Hematopoietic multipotent progenitor cell treated with erythropoietin and hydrocortisone succinate and interleukin-3 and kit ligand, for 4 days (in vitro differentiated cells): ENCODE measurements at regions not wholly inside any gene's neighbourhood (a gene's known extent, or its start where the extent isn't known, plus 50 kb on each side); places are given as distances from the start of the nearest gene placed in this dataset.
"Not testable (repeated sequence)": the region's sequence is repeated elsewhere in the genome, so short reads cannot be mapped to it uniquely, and the experiment has no call there.

ENCODE experiments used
- DNase-seq: peaks from one replicate; pipeline ENCODE4 v3.0.0-alpha.2; 2015

- DNase-seq, result no peak
These were observed 164.3 kb upstream of the PODXL start for GRCh38 chr7:131720703-131721102.

- DNase-seq, result no peak
These were observed 160.8 kb upstream of the PODXL start for GRCh38 chr7:131717181-131717580.

DNA sequence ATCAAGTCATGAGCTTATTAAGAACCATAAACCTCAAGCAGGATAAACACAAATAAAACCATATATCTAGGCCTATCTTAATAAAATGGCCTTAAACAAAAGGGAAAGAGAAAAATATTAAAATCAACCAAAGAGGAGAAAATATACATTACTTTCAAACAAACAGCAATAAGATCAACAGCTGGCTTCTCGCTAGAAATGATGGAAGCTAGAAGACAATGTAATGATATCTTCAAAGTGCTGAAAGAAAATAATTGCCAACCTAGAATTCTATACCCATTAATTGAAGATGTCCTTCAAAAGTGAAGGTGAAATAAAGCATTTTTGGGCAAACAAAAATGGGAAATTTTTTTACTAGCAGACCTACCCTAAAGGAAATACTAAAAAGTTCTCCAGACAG, 142.9 kb upstream of the PODXL start:
- DNase-seq, result no peak

GRCh38 chr7:131692131-131692960, 135.9 kb upstream of the PODXL start:
- DNase-seq, result peak; percentile 72

DNA sequence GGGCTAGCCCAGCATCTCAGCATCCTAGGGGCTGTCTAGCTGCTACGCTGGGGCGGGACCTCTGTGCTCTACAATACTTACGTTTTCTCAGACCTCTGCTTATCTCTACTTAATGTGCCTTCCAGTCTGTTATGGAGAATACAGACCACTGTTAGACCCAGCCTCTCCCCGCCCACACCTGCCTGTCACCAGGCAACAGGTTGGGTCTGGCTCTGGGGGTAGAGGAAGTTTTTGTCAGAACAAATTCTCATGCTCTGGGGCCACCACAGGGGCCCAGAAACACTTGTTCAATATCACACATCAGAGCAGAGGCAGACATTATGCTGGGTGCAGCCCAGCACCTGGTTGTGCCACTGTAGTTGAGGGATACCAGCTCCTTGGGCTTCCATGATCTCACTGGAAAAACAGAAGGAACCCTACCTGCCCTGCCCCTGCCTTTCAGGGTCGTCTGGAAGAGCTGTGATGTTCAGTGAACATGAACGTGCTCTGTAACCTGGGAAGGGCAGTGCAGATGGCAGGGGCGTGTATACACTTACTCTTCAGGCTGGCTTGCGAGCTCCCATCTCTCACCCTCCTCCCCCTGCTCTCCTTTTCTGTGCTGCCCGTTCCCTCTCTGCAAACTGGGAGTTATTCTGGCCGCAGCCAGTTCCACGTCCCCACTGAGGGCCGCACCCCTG, 135.2 kb upstream of the PODXL start:
- DNase-seq, result no peak

- no peak for DNase-seq
These were observed 134.0 kb upstream of the PODXL start for GRCh38 chr7:131690441-131690840.

GRCh38 chr7:131689662-131690234, 133.3 kb upstream of the PODXL start:
- DNase-seq, result no peak

GRCh38 chr7:131688738-131689661, 132.6 kb upstream of the PODXL start:
- DNase-seq, result peak; percentile 74

DNA sequence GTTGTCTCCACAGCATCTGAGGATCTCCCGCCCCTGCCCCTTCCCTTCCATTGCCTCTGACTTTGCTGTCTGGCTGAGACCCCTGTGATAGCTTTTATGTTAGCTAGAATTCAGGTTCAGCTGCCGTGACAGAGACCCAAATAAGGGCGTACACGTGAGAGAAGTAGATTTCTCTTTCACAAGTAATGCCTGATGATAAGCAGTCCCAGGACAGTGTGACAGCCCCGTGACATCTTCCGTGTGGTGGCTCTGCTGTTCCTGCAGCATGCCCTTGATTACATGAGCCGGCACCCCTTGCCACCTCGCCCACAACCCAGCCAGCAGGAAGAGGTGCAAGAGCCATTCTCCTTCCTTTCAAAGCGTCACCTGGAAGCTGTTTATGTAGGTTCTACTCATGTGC, 130.9 kb upstream of the PODXL start:
- no peak for DNase-seq

- DNase-seq, result no peak
These were observed 130.4 kb upstream of the PODXL start for GRCh38 chr7:131686833-131687232.

DNA sequence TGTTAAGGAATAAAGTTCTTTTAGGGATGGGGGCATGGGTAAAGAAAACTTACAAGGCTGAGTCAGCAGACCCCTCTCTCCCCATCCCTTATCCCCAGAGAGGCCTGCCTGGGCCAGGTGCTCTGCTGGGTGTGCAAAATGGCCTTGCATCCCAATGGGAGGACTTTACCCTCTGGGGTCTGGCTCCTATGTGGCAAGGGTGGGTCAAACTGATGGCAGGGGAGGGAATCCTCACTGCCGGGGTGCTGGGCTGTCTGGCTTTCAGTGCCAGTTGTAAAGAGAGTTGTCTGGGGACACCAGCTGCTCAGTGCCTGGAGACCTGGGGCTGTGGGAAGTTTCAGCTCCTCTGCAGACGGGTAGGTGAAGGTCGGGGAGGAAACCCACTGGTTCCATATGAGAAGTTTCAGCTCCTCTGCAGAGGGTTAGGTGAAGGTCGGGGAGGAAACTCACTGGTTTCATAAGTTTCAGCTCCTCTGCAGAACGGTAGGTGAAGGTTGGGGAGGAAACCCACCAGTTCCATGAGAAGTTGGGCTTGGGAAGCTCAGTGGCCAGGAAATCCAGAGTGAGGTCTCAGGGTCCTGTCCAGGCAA, 127.2 kb upstream of the PODXL start:
- DNase-seq, result no peak

DNA sequence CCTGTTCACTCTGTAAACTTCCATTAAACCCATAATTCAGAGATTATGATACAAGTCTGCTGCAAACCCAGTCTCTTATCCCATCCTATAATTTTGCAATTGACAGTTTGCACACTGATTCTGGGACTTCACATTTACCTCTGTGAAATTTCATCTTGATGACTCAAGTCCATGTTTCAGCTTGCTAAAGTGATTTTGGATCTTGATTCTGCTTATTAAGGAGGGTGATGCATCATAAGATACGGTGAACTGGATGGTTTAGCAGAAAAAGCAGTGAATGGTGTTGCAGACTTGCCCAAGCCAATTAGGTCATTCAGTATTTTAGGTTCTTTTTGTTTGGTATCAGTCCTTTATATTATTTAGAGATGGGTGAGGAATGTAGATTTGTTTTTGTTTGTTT, 125.5 kb upstream of the PODXL start:
- DNase-seq, result no peak

DNA sequence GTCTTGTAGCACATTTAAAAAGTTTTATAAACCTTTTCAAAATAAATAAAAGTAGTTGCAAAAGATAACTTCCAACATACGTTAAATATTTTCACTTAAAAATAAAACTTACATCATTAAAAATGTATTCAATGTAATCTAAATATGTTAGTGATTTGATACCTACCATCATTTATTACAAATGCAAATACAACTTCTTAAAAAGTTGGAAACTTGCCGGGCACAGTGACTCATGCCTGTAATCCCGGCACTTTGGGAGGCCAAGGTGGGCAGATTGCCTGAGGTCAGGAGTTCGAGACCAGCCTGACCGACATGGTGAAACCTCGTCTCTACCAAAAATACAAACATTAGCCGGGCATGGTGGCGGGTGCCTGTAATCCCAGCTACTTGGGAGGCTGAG, 122.6 kb upstream of the PODXL start:
- not testable (repeated sequence) for DNase-seq

DNA sequence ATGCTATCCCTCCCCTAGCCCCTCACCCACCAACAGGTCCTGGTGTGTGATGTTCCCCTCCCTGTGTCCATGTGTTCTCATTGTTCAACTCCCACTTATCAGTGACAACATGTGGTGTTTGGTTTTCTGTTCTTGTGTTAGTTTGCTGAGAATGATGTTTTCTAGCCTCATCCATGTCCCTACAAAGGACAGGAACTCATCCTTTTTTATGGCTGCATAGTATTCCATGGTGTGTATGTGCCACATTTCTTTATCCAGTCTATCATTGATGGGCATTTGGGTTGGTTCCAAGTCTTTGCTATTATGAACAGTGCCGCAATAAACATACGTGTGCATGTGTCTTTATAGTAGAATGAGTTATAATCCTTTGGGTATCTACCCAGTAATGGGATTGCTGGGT, 120.4 kb upstream of the PODXL start:
- not testable (repeated sequence) for DNase-seq

DNA sequence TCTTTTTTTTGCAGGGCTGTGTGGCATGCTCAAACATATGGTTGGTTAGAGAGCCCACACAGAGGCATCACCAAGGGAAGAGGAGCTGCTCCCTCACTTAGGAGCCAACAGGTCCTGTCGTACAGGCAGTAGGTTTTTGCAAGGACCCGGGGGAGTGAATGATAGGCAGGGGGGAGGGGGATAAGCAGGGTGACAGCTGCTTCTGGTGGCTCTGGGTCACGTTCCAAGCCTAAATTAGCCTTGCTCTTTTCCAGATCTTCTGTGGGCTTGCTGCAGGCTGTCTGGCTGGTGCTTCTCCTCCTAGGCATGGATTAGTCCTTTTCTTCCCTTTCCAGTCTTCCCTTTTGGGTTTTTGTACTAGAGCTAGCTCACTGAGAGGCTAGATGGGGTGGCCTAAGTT, 117.7 kb upstream of the PODXL start:
- peak; percentile 6 for DNase-seq

DNA sequence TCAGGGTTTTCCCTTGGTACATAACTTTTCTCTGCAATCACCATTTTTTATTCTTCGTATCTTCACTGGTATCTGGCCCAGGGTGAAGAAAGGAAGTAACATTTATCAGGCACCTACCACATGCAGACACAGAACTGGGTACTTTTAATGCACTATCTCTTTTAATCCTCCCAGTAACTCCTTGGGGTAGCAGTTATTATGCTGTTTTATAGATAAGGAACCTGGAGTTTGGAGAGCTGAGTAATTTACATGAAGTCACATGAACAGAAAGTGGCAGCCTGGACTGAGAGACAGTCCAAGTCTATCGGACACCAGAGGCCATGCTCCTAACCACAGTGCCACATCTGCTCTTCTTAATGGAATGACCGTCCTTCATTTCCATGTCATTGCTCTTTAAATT, 117.1 kb upstream of the PODXL start:
- peak; percentile 68 for DNase-seq

DNA sequence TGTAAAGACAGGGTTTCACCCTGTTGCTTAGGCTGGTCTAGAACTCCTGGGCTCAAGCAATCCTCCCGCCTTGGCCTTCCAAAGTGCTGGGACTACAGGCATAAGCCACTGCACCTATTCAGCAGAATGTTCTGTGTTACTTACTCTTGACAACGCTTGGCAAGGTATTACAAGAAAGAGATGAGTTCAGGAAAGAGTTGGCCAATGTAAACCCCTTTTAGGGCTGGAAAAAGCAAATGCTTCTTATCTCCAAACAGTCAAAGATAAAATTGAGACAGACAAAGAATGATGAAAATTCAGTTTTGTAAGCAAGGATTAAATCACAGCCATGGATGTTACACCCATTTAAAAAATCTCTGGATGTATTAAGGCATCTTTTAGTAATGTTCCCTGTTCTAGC, 114.0 kb upstream of the PODXL start:
- no peak for DNase-seq

DNA sequence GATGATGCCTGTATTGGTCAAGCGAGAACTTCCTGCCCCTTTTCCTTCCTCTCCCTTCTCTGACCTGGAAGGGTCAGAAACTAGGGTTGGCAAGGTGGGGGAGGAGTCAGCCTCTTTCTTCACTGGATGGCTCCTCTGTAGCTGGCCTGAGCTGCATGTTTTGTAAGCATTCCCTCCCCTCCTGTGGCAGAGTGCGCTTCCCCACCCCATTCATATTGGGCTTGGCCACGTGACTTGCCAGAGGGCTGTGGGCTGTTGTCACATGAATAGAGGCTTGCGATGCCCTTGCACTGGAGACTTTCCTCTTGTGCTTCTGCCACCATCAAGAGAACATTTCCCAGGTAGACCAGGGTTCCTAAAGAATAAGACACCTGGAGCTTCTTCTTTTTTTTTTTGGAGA, 111.3 kb upstream of the PODXL start:
- DNase-seq, result no peak

- no peak for DNase-seq
These were observed 108.6 kb upstream of the PODXL start for GRCh38 chr7:131665021-131665420.

- no peak for DNase-seq
These were observed 108.1 kb upstream of the PODXL start for GRCh38 chr7:131664570-131664969.

- not testable (repeated sequence) for DNase-seq
These were observed 106.0 kb upstream of the PODXL start for GRCh38 chr7:131662301-131662873.

- DNase-seq, result no peak
These were observed 101.5 kb upstream of the PODXL start for GRCh38 chr7:131657881-131658280.
